GM12873 (cell line): ENCODE measurements at regions not wholly inside any gene's neighbourhood (a gene's known extent, or its start where the extent isn't known, plus 50 kb on each side); places are given as distances from the start of the nearest gene placed in this dataset.

Source experiments
- TF ChIP-seq, protein P1 (sequence below): IDR thresholded peaks from 2 replicates; pipeline ENCODE4 v1.5.1; 2012; ENCODE audit warnings: low read depth, mild to moderate bottlenecking, moderate library complexity, low read length, control low read depth; ENCODE audit not compliant: insufficient read depth; ENCODE audit errors: missing control alignments

- TF ChIP-seq, protein P1, sequence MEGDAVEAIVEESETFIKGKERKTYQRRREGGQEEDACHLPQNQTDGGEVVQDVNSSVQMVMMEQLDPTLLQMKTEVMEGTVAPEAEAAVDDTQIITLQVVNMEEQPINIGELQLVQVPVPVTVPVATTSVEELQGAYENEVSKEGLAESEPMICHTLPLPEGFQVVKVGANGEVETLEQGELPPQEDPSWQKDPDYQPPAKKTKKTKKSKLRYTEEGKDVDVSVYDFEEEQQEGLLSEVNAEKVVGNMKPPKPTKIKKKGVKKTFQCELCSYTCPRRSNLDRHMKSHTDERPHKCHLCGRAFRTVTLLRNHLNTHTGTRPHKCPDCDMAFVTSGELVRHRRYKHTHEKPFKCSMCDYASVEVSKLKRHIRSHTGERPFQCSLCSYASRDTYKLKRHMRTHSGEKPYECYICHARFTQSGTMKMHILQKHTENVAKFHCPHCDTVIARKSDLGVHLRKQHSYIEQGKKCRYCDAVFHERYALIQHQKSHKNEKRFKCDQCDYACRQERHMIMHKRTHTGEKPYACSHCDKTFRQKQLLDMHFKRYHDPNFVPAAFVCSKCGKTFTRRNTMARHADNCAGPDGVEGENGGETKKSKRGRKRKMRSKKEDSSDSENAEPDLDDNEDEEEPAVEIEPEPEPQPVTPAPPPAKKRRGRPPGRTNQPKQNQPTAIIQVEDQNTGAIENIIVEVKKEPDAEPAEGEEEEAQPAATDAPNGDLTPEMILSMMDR: no peak
Measured at GRCh38 chr10:80917636-80918035, 379.9 kb downstream of the SH2D4B start.

- TF ChIP-seq, protein P1: no peak
Measured at GRCh38 chr10:80921032-80921431, 383.3 kb downstream of the SH2D4B start.

GRCh38 chr10:80924063-80924952 is 386.6 kb downstream of the SH2D4B start:
- TF ChIP-seq, protein P1: peak; percentile 67

DNA sequence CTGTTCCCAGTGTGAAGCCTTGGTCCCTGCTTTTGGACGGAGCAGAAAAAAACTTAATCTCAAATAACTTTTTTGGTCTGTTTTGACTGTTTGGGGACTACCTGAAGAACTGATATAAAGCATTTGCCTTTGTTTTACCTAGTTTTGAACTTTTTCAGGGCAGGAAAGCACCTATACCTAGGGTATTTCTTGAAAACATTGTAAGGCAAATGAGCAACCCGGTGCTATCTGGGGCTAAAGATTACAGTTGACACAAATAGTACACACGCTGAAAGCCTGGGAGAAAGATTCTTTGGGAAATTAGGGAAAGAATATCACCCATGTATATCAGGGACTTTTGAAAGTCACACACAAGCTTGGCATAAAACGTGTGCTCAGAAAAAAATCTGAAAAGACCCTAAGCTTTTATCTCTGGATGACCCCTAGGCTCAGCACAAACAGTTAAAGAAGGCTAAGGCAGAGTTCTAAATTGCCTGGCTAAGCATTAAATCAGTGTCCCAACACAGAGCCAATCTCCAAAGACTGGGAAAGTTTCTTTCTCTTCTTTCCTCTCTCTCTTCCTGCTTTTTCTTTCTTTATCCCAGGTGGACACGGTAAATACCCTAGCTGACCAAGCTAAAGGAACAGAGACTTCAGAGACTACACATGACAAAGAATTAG is 389.8 kb downstream of the SH2D4B start:
- TF ChIP-seq, protein P1: no peak

- TF ChIP-seq, protein P1: no peak
Measured at GRCh38 chr10:80938903-80939302, 401.2 kb downstream of the SH2D4B start.

DNA sequence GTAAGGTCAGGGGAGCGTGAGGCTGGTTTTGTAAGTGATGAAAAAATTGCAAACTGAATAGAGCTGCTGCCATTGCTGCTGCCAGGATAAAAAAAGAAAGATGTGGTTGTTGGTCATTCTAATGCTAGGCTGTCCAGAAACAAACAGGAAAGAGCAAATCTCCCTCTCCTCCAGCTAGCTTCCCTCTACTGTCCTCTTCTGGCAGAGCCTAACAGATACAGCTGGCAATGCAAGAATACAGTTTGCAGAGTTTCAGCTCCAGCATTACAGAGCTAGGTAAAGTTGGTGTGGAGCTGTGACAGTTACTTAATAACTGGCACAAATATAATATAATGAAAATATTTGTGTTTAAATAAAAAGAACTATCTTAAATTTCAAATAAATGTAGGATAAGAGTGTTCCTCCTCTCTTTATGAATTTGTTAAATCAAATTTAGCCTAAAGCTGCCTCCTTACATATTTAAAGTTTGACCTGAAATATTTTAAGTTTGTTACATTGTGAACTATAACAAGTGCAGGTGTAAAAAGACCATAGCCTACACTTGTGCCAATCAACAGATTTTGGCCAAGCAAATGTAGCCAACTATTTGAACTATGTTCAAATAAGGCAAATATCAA is 407.7 kb downstream of the SH2D4B start:
- TF ChIP-seq, protein P1: peak; percentile 75

- TF ChIP-seq, protein P1: no peak
Measured at GRCh38 chr10:80946073-80946472, 408.4 kb downstream of the SH2D4B start.
